Uterus (tissue), 2 donors: ENCODE measurements at regions not wholly inside any gene's neighbourhood (a gene's known extent, or its start where the extent isn't known, plus 50 kb on each side); places are given as distances from the start of the nearest gene placed in this dataset.

Experiments used
- POLR2A ChIP-seq, 2 donors: fragments of 450-650 bp; IDR thresholded peaks; one replicate each; pipeline ENCODE4 v1.6.1; 2016; ENCODE audit warnings: antibody characterized with exemption in 2 of 2, mild to moderate bottlenecking in 1 of 2, moderate library complexity in 1 of 2
- TF ChIP-seq, protein P1 (sequence below), 4 experiments: fragments of 200-600 bp in 2 of 4; fragments of 450-650 bp in 2 of 4; sonication (generic) in 2 of 4; IDR thresholded peaks; one replicate each; pipeline ENCODE4 v1.5.1; 2016 to 2019; ENCODE audit warnings: antibody characterized with exemption in 4 of 4, mild to moderate bottlenecking in 2 of 4, moderate library complexity in 1 of 4

DNA sequence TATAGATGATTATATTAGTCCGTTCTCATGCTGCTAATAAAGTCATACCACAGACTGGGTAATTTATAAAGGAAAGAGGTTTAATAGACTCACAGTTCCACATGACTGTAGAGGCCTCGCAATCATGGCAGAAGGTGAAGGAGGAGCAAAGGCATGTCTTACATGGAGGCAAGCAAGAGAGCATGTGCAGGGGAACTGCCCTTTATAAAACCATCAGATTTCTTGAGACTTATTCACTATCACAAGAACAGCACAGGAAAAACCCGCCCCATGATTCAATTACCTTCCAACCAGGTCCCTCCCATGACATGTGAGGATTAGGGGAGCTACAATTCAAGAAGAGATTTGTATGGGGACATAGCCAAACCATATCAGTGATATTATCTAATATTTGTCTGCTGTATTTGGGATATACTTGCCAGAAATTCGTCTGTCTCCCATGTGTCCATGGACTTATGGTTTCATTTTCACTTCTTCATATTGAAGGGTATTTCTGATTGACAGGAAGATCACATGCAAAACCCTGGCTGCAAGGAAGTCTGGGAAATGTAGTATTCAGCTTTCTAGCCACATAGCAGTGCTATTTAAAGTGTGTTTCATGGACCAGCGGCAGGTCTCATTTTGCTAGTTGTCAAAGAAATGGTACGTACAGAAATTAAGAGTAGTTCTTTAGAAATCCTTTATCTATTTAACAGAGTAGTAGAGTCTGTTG lies 50.5 kb upstream of the PAK5 start:
- no peak for TF ChIP-seq POLR2A (IDR thresholded peaks at IDR 0.05)
- TF ChIP-seq, protein P1, sequence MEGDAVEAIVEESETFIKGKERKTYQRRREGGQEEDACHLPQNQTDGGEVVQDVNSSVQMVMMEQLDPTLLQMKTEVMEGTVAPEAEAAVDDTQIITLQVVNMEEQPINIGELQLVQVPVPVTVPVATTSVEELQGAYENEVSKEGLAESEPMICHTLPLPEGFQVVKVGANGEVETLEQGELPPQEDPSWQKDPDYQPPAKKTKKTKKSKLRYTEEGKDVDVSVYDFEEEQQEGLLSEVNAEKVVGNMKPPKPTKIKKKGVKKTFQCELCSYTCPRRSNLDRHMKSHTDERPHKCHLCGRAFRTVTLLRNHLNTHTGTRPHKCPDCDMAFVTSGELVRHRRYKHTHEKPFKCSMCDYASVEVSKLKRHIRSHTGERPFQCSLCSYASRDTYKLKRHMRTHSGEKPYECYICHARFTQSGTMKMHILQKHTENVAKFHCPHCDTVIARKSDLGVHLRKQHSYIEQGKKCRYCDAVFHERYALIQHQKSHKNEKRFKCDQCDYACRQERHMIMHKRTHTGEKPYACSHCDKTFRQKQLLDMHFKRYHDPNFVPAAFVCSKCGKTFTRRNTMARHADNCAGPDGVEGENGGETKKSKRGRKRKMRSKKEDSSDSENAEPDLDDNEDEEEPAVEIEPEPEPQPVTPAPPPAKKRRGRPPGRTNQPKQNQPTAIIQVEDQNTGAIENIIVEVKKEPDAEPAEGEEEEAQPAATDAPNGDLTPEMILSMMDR (IDR thresholded peaks at IDR 0.05) = no peak
